ENCODE measurements at regions not wholly inside any gene's neighbourhood (a gene's known extent, or its start where the extent isn't known, plus 50 kb on each side); places are given as distances from the start of the nearest gene placed in this dataset.

GRCh38 chr5:143880178-143880577, 68.2 kb downstream of the HMHB1 start:
- H3K79me2 ChIP-seq (ENCODE audit: insufficient read depth): no peaks in the 10 kb centered on the region
- DNase-seq: no peak
- no peaks in the 10 kb centered on the region for H3K27me3 ChIP-seq (ENCODE audit: insufficient read depth)
- TF ChIP-seq FOSL2 (IDR thresholded peaks at IDR 0.05; ENCODE audit: borderline replicate concordance, low read depth) (peak; percentile 14; the same call in 1 of the 2 replicates), MXI1 (IDR thresholded peaks at IDR 0.05; ENCODE audit: low read depth, low read length) (no peak)
- H3K4me2 ChIP-seq: no peak overlapping the region
- WGBS (ENCODE audit: low lambda C conversion rate): 78% methylated on average over 6 of the region's 6 CpGs
- H3F3A ChIP-seq (replicated peaks; ENCODE audit: insufficient read depth): no peaks in the 10 kb centered on the region
- ChIA-PET POLR2A (no interaction called here), CTCF (no interaction called here)
- no peak overlapping the region for H3K4me3 ChIP-seq (ENCODE audit: low read depth in 2 of 2, low read length in 1 of 2)
- H4K20me1 ChIP-seq (ENCODE audit: insufficient read depth): no peaks in the 10 kb centered on the region
- H3K27ac ChIP-seq (ENCODE audit: low read depth in 2 of 2, low read length in 1 of 2): no peak overlapping the region
- H3K4me1 ChIP-seq (ENCODE audit: control insufficient read depth in 1 of 2, insufficient read depth in 2 of 2, low read depth in 1 of 2, low read length in 1 of 2): no peaks in the 10 kb centered on the region
- H3K9ac ChIP-seq: no peak overlapping the region
- H2AFZ ChIP-seq (ENCODE audit: low read depth): no peak overlapping the region
- H3K9me3 ChIP-seq: no peaks in the 10 kb centered on the region
- no peaks in the 10 kb centered on the region for H3K9me2 ChIP-seq
- no peaks in the 10 kb centered on the region for H3K36me3 ChIP-seq (replicated peaks in 1 of 2; ENCODE audit: control insufficient read depth in 1 of 2, insufficient read depth in 2 of 2, low read length in 1 of 2)

- no peaks in the 10 kb centered on the region for H3K27me3 ChIP-seq (ENCODE audit: insufficient read depth)
- H3K4me2 ChIP-seq: no peak overlapping the region
- POLR2A ChIA-PET: no interaction called here
- H2AFZ ChIP-seq (ENCODE audit: low read depth): no peak overlapping the region
- H3K9ac ChIP-seq: no peak overlapping the region
- 81% methylated on average over 5 of the region's 5 CpGs for WGBS (ENCODE audit: low lambda C conversion rate)
- H3K36me3 ChIP-seq (replicated peaks in 1 of 2; ENCODE audit: control insufficient read depth in 1 of 2, insufficient read depth in 2 of 2, low read length in 1 of 2): no peaks in the 10 kb centered on the region
- TF ChIP-seq MAX (IDR thresholded peaks at IDR 0.05; ENCODE audit: low read depth): no peak
- TF ChIP-seq USF1 (IDR thresholded peaks at IDR 0.05; ENCODE audit: borderline replicate concordance, low read depth): no peak
- TF ChIP-seq TCF12 (IDR thresholded peaks at IDR 0.05): no peak
- TF ChIP-seq MXI1 (IDR thresholded peaks at IDR 0.05; ENCODE audit: low read depth, low read length): no peak
- no peak for TF ChIP-seq POLR2AphosphoS5 (IDR thresholded peaks at IDR 0.05; ENCODE audit: low read depth, low read length)
- no peak for TF ChIP-seq CHD2 (IDR thresholded peaks at IDR 0.05; ENCODE audit: low read length, partially characterized antibody)
- TF ChIP-seq EZH2phosphoT487 (IDR thresholded peaks at IDR 0.05; ENCODE audit: borderline replicate concordance, low read depth): no peak
- no peak for TF ChIP-seq FOSL2 (IDR thresholded peaks at IDR 0.05; ENCODE audit: borderline replicate concordance, low read depth)
- TF ChIP-seq RAD21 (IDR thresholded peaks at IDR 0.05; ENCODE audit: low read length): no peak
- TF ChIP-seq GABPA (IDR thresholded peaks at IDR 0.05; ENCODE audit: low read depth): no peak
- TF ChIP-seq IRF3 (IDR thresholded peaks at IDR 0.05; ENCODE audit: low read depth, low read length): no peak
- H3K4me3 ChIP-seq (ENCODE audit: low read depth in 2 of 2, low read length in 1 of 2): no peak overlapping the region
- DNase-seq: no peak
- no peaks in the 10 kb centered on the region for H3K79me2 ChIP-seq (ENCODE audit: insufficient read depth)
- no peaks in the 10 kb centered on the region for H4K20me1 ChIP-seq (ENCODE audit: insufficient read depth)
- H3K4me1 ChIP-seq (ENCODE audit: control insufficient read depth in 1 of 2, insufficient read depth in 2 of 2, low read depth in 1 of 2, low read length in 1 of 2): peaks cover 14 to 16% of the 10 kb centered on the region in 2 experiments
- no peaks in the 10 kb centered on the region for H3K9me2 ChIP-seq
- H3K9me3 ChIP-seq: no peaks in the 10 kb centered on the region
- no peak overlapping the region for H3K27ac ChIP-seq (ENCODE audit: low read depth in 2 of 2, low read length in 1 of 2)
- H3F3A ChIP-seq (replicated peaks; ENCODE audit: insufficient read depth): peaks cover 11% of the 10 kb centered on the region
- CTCF ChIA-PET: no interaction called here
Observed at GRCh38 chr5:143882520-143882919, 70.6 kb downstream of the HMHB1 start.
